GM12872 (cell line): ENCODE measurements at regions not wholly inside any gene's neighbourhood (a gene's known extent, or its start where the extent isn't known, plus 50 kb on each side); places are given as distances from the start of the nearest gene placed in this dataset.

Source experiments
- TF ChIP-seq, protein P1 (sequence below): IDR thresholded peaks from 3 replicates; pipeline ENCODE4 v1.5.1; 2011; ENCODE audit warnings: low read depth, mild to moderate bottlenecking, low read length, moderate library complexity; ENCODE audit not compliant: insufficient read depth

DNA sequence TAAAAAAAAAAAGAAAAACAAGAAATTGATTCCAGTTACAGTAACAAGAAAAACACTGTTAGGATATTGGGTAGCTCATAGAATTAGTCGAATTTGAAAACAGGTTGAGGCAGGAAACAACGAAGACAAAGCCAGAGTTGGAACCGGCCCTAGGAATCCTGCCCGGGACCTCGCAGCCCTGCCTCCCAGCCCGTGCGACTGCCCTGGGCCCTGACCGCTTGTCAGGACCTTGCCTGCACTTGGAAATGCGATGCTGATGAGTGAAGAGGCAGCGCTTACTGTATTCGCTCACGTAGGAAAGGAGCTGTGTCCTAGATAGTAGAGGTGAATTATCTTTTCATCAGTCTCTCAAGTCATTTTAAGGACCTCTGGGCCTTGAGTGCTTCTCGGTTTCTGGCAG, 611.7 kb upstream of the FAT1 start:
- TF ChIP-seq, protein P1, sequence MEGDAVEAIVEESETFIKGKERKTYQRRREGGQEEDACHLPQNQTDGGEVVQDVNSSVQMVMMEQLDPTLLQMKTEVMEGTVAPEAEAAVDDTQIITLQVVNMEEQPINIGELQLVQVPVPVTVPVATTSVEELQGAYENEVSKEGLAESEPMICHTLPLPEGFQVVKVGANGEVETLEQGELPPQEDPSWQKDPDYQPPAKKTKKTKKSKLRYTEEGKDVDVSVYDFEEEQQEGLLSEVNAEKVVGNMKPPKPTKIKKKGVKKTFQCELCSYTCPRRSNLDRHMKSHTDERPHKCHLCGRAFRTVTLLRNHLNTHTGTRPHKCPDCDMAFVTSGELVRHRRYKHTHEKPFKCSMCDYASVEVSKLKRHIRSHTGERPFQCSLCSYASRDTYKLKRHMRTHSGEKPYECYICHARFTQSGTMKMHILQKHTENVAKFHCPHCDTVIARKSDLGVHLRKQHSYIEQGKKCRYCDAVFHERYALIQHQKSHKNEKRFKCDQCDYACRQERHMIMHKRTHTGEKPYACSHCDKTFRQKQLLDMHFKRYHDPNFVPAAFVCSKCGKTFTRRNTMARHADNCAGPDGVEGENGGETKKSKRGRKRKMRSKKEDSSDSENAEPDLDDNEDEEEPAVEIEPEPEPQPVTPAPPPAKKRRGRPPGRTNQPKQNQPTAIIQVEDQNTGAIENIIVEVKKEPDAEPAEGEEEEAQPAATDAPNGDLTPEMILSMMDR, result no peak

DNA sequence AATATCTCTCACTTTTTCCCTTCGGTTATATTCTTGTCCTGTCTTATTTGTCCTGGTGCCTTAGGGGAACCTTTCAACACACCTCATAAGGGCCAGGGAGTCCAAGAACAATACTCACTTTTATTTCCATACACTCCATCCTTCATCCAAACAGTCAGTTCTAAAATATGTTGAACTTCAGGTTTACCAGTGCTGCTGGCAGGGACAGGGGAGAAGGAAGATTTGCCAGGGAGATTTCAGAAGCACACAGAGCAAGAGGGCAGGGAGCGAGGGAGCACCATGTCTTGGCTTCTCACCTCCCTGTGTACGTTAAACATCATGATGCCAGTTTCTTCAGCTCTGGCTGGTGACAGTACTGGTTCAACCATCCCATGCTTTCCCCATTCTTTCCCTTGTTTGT, 631.1 kb upstream of the FAT1 start:
- TF ChIP-seq, protein P1, result no peak

DNA sequence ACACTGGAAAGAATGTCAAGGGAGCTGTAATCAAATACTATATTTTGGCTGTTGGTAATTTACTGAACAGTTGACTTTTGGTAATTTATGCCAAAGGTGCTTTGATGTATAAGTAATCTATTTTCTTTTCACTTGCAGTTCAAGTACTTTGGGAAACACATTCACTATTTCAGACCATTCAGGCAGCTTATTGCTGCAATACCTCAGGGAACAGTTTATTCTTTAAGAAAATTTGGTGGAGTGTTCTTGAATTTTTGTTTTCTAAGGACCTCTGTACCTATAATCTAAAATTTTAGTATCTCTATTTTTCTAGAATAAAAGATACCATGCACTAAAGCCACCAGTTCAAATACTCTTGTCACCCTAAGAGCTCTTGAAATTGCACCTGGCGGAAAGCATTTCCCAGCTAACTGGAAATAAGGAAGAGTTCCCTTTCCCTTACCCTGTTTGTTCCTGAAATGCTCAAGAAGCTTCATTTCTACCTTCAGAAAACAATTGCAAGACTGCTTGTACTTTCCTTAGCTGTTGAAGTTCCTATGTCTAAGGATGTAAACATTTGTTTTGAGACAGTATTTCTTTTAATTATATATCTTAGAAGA, 633.5 kb upstream of the FAT1 start:
- TF ChIP-seq, protein P1, result no peak

DNA sequence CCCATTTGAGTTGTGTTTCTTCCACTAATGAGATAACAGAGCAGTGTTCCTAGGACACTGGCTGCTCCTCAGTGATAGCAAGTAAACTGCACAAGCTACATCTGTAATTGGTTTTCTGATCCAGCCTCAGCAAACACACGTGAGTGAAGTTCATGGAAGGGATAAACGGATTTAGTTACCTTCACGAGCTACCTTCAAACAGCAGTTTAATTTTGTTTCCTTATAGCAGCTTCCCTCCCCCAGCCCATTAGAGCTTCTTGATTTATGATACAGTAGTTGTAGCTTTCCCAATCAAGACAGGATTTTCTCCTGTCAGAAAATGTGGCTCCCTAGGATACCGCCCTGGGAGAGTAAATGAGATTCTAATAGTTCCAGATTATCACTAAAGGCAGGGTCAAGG, 634.2 kb upstream of the FAT1 start:
- TF ChIP-seq, protein P1, result no peak

DNA sequence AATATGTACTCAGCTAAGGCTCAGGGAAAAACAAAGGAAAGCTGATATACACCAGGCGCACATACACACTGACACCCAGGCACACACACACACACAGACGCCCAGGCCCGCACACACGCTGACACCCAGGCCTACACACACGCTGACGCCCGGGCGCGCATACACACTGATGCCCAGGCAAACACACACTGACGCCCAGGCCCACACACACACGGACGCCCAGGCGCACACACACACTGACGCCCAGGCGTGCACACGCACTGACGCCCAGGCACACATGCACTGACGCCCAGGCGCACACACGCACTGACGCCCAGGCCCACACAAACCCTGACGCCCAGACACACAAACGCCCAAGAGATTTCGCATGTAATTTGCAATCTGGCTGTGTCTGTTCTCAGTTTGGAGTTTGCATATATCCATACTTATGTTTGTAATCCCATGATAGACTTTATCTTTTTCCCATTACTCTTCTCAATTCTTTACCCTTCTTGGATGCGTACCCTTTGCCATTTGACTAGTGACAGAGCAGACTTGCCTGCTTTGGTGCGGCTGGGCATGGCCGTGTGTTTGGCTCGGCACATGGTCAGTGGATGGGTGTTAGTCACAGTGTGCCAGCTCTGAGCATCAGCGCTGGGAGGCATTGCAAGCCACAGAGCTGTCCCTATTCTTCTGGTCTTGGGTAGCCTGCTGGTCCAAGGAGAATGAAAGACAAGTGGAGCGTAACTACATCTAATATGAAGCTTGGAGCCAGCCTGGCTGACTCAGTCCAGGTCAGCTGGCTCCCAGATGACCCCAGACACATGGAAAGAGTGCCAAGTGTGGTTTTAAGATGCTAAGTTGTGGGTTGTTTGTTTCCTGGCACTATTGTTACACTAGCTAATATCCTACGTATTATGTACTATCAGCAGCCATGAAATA, 632.4 kb upstream of the ZFP42 start:
- TF ChIP-seq, protein P1, result no peak

DNA sequence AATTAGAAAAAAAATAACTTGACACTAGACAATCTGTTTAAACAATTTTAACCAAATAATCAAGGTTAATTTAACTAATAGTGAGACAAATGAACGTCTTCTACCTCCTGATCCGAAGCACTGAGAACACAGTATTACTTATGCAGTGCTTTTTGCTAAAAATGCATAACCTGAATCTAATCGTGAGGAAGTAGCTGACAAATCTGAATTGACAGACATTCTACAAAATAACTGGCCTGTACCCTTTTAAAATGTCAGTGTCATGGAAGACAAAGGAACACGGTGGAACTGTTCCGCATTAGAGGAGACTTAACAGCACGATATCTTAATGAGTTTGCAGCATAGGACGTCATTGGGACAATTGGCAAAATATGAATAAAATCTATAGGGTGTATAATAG, 631.2 kb upstream of the ZFP42 start:
- TF ChIP-seq, protein P1, result no peak

DNA sequence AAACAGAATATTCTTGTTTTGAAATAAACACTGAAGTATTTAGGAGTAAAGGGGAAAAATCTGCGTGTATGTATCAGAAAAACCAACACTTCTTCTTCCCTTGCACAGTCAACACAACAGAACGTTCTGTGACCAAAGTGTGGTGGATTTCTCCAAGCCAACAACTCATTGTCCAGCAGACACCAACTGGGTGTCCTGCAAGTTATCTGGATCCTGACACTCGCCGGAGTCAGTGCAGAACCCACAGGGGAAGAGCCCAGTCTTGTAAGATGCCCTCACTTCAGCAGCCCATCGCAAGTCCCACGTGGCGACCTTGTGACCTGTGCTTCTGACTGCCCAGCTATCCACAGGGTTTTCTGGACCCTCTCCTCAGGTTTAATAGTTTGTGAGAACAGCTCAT, 630.7 kb upstream of the ZFP42 start:
- TF ChIP-seq, protein P1, result no peak
